Keratinocyte (primary cell): ENCODE measurements at regions not wholly inside any gene's neighbourhood (a gene's known extent, or its start where the extent isn't known, plus 50 kb on each side); places are given as distances from the start of the nearest gene placed in this dataset.

Experiments used
- DNase-seq: peaks from one replicate; pipeline ENCODE4 v3.0.0-alpha.2; 2011; ENCODE audit warnings: low read depth, missing footprints, low spot score
- FAIRE-seq: peaks from 2 replicates; lab custom pipeline; 2011; peaks lifted over from hg19 to GRCh38; lab: Jason Lieb, UNC
- H2AFZ ChIP-seq: 2 replicates; pipeline ENCODE4 v1.6.0; 2012; ENCODE audit warnings: low read length, control low read depth, inconsistent platforms; ENCODE audit not compliant: control insufficient read depth
- H3K27ac ChIP-seq: 2 replicates; pipeline ENCODE4 v1.5.1; 2011; ENCODE audit warnings: low read length; ENCODE audit not compliant: control insufficient read depth, insufficient read depth
- H3K27me3 ChIP-seq: 3 replicates; pipeline ENCODE4 v1.6.0; 2011; ENCODE audit warnings: low read length; ENCODE audit not compliant: control insufficient read depth, insufficient read depth; ENCODE audit errors: extremely low read depth
- H3K36me3 ChIP-seq, 2 experiments: 2 replicates in 1 of 2; 3 replicates in 1 of 2; pipeline ENCODE4 v1.5.1; 2011; ENCODE audit warnings: low read length in 2 of 2, mild to moderate bottlenecking in 1 of 2; ENCODE audit not compliant: control insufficient read depth in 2 of 2, insufficient read depth in 2 of 2; ENCODE audit errors: extremely low read depth in 1 of 2
- H3K4me1 ChIP-seq: 3 replicates; pipeline ENCODE4 v1.5.1; 2011; ENCODE audit warnings: low read length; ENCODE audit not compliant: control insufficient read depth, insufficient read depth; ENCODE audit errors: extremely low read depth
- H3K4me2 ChIP-seq: 3 replicates; pipeline ENCODE4 v1.6.0; 2011; ENCODE audit warnings: low read depth, low read length; ENCODE audit not compliant: control insufficient read depth, insufficient read depth; ENCODE audit errors: extremely low read depth
- H3K4me3 ChIP-seq, 3 experiments: fragments of 200-600 bp in 1 of 3; sonication (generic) in 1 of 3; 2 replicates in 2 of 3; 3 replicates in 1 of 3; pipeline ENCODE4 v1.5.1; 2011 to 2016; ENCODE audit warnings: low read length in 3 of 3, mild to moderate bottlenecking in 3 of 3, control low read depth in 2 of 3, inconsistent platforms in 1 of 3, low read depth in 1 of 3, mixed read lengths in 1 of 3, mixed run types in 1 of 3, moderate library complexity in 1 of 3; ENCODE audit not compliant: control insufficient read depth in 2 of 3, insufficient read depth in 2 of 3; ENCODE audit errors: extremely low read depth in 1 of 3
- H3K79me2 ChIP-seq: 2 replicates; pipeline ENCODE4 v1.6.0; 2012; ENCODE audit warnings: low read length; ENCODE audit not compliant: control insufficient read depth, insufficient read depth
- H3K9ac ChIP-seq: 3 replicates; pipeline ENCODE4 v1.6.0; 2011; ENCODE audit warnings: low read length; ENCODE audit not compliant: control insufficient read depth, insufficient read depth; ENCODE audit errors: extremely low read depth
- H3K9me1 ChIP-seq: 3 replicates; pipeline ENCODE4 v1.6.0; 2011; ENCODE audit warnings: low read length; ENCODE audit not compliant: control insufficient read depth, insufficient read depth; ENCODE audit errors: extremely low read depth
- H3K9me3 ChIP-seq: 2 replicates; pipeline ENCODE4 v1.5.1; 2012; ENCODE audit warnings: low read depth, low read length; ENCODE audit not compliant: control insufficient read depth
- H4K20me1 ChIP-seq: 3 replicates; pipeline ENCODE4 v1.6.0; 2011; ENCODE audit warnings: low read length; ENCODE audit not compliant: control insufficient read depth, insufficient read depth; ENCODE audit errors: extremely low read depth
- EZH2 ChIP-seq: IDR thresholded peaks from one replicate; pipeline ENCODE4 v1.6.1; 2012; ENCODE audit warnings: inconsistent platforms, mild to moderate bottlenecking, low read length, moderate library complexity
- dilution Hi-C: fragments of 300-500 bp; cut with MboI; formaldehyde crosslinking; loops from one replicate; pipeline ENCODE4 v1.7.0; 2020; ENCODE audit warnings: low sequenced_read_pairs; ENCODE audit not compliant: extremely low pct_ligation_motif_present
- TF ChIP-seq, protein P1 (sequence below), 3 experiments: IDR thresholded peaks in 1 of 3; conservative IDR thresholded peaks in 1 of 3; optimal IDR thresholded peaks in 1 of 3; 2 replicates in 2 of 3; 3 replicates in 1 of 3; pipeline versions ENCODE3 to v1.5.1; 2011; ENCODE audit warnings: low read length in 3 of 3, mild to moderate bottlenecking in 3 of 3, moderate library complexity in 2 of 3, control low read depth in 1 of 3, inconsistent platforms in 1 of 3; ENCODE audit not compliant: insufficient read depth in 2 of 3; ENCODE audit errors: extremely low read depth in 1 of 3

DNA sequence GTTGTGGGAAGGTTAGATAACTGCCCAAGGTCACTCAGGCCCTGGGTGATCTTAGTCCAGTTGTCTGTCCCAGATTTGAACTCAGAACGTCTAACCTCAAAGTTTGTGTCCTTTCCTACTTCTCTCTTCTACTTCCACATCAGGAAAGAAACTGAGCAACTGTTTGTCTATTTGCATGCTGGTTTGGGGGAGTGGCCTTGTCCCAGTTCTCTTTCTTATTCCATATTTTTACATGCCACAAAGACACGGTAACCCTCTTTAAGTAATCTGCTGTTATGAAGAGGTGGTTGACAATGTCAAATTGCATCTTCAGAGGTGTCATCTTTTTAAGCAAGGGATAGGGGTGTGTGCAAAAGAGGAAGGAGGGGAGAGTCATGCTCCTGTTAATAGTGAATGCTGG, 432.5 kb downstream of the HS3ST3B1 start:
- FAIRE-seq = no peak

DNA sequence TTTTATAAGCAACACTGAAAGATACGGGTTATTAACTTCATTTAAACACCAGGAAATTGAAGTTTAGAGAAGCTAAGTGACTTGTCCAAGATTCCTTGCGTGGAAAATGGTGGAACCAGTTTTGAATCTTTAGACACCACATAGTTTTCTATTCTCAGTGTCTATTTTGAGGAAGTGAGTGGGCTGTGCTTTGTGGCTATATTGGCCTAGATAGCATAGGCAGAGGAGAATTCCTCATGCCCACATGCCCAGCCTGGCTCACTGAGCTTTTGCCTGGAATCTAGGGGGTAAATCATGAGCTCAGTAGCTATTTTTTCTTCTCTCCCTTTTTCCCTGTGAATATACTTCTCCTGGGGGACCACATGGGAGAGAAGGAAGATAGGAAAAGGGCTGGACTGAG, 431.3 kb downstream of the HS3ST3B1 start:
- no peak overlapping the region for H3K4me2 ChIP-seq

More for the DNA sequence above, 432.5 kb downstream of the HS3ST3B1 start:
- Histone ChIP-seq H3K36me3 (no peaks in the 10 kb centered on the region), H3K9ac (no peak overlapping the region), H3K27ac (no peak overlapping the region), H3K79me2 (no peaks in the 10 kb centered on the region), H3K9me1 (no peaks in the 10 kb centered on the region), H3K4me2 (no peak overlapping the region), H3K4me1 (peaks cover 9% of the 10 kb centered on the region), H3K9me3 (no peaks in the 10 kb centered on the region), H3K27me3 (no peaks in the 10 kb centered on the region), H3K4me3 (no peak overlapping the region), H4K20me1 (no peaks in the 10 kb centered on the region), H2AFZ (no peak overlapping the region)
- dilution Hi-C loops = no loop called here
- TF ChIP-seq, protein P1, sequence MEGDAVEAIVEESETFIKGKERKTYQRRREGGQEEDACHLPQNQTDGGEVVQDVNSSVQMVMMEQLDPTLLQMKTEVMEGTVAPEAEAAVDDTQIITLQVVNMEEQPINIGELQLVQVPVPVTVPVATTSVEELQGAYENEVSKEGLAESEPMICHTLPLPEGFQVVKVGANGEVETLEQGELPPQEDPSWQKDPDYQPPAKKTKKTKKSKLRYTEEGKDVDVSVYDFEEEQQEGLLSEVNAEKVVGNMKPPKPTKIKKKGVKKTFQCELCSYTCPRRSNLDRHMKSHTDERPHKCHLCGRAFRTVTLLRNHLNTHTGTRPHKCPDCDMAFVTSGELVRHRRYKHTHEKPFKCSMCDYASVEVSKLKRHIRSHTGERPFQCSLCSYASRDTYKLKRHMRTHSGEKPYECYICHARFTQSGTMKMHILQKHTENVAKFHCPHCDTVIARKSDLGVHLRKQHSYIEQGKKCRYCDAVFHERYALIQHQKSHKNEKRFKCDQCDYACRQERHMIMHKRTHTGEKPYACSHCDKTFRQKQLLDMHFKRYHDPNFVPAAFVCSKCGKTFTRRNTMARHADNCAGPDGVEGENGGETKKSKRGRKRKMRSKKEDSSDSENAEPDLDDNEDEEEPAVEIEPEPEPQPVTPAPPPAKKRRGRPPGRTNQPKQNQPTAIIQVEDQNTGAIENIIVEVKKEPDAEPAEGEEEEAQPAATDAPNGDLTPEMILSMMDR (optimal IDR thresholded peaks at IDR 0.05 in 1 of 3, IDR thresholded peaks at IDR 0.05 in 1 of 3, conservative IDR thresholded peaks at IDR 0.05 in 1 of 3; ENCODE audit: extremely low read depth in 1 of 3, insufficient read depth in 2 of 3, low read length in 3 of 3) = no peak
- TF ChIP-seq EZH2 = no peak
- no peak for DNase-seq

DNA sequence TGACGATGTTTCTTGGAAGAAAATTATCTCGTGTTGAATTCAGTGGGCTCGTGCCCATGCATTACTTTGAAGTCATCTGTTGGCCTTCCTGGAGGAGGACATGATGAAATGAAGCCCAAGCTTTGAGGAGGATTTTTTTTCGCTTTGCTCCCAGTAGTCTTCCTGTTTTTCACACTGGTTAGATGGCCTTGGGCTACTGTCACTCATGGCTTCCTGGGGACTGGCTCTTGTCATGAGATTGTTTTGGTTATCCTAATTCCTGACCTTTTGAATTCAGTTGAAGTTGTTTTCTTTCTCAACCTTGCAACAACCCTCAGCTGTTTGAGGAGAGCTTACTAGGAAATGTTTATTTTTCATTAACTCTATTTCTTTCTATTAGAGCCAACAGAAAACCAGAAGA, 430.7 kb downstream of the HS3ST3B1 start:
- H3K9me1 ChIP-seq = no peaks in the 10 kb centered on the region
- FAIRE-seq = no peak
- H3K9ac ChIP-seq = no peak overlapping the region
- dilution Hi-C loops = no loop called here
- H2AFZ ChIP-seq = no peak overlapping the region
- H3K36me3 ChIP-seq = no peaks in the 10 kb centered on the region
- H3K27me3 ChIP-seq = no peaks in the 10 kb centered on the region
- no peaks in the 10 kb centered on the region for H3K4me1 ChIP-seq
- TF ChIP-seq, protein P1 (optimal IDR thresholded peaks at IDR 0.05 in 1 of 3, IDR thresholded peaks at IDR 0.05 in 1 of 3, conservative IDR thresholded peaks at IDR 0.05 in 1 of 3; ENCODE audit: extremely low read depth in 1 of 3, insufficient read depth in 2 of 3, low read length in 3 of 3) = no peak
- no peak for TF ChIP-seq EZH2
- H3K27ac ChIP-seq = no peak overlapping the region
- no peak overlapping the region for H3K4me2 ChIP-seq
- no peaks in the 10 kb centered on the region for H3K79me2 ChIP-seq
- no peak for DNase-seq
- no peak overlapping the region for H3K4me3 ChIP-seq
- H4K20me1 ChIP-seq = no peaks in the 10 kb centered on the region
- H3K9me3 ChIP-seq = no peaks in the 10 kb centered on the region

More for the DNA sequence above, 431.3 kb downstream of the HS3ST3B1 start:
- Histone ChIP-seq H3K79me2 (no peaks in the 10 kb centered on the region), H3K36me3 (no peaks in the 10 kb centered on the region), H4K20me1 (no peaks in the 10 kb centered on the region), H3K27ac (no peak overlapping the region), H3K27me3 (no peaks in the 10 kb centered on the region), H3K9me3 (no peaks in the 10 kb centered on the region), H3K4me1 (no peaks in the 10 kb centered on the region), H2AFZ (no peak overlapping the region), H3K9ac (no peak overlapping the region), H3K9me1 (no peaks in the 10 kb centered on the region), H3K4me3 (no peak overlapping the region)
- no peak for FAIRE-seq
- no peak for DNase-seq
- dilution Hi-C loops = no loop called here
- TF ChIP-seq EZH2 = no peak
